ENCODE measurements at regions not wholly inside any gene's neighbourhood (a gene's known extent, or its start where the extent isn't known, plus 50 kb on each side); places are given as distances from the start of the nearest gene placed in this dataset.

DNA sequence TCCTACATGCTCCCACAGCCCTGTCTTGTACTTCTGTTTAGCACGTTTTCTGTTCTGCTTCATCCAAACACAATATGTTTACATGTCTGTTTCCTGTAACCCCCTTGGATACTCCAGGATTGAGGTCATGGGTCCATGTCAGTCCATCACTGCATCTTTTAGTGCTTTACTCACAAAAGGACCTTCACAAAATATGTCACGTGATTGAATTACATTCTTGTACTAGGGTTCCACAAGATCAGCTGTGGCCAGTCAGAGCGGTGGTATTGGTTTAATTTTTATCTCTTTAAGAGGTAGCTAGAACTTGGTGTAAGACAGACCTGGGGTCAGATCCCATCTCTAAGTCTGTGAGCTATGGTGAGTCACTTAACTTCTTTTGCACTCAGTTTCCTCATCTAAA, 201.2 kb upstream of the FAM78B start (continued):
- TF ChIP-seq, protein P1, sequence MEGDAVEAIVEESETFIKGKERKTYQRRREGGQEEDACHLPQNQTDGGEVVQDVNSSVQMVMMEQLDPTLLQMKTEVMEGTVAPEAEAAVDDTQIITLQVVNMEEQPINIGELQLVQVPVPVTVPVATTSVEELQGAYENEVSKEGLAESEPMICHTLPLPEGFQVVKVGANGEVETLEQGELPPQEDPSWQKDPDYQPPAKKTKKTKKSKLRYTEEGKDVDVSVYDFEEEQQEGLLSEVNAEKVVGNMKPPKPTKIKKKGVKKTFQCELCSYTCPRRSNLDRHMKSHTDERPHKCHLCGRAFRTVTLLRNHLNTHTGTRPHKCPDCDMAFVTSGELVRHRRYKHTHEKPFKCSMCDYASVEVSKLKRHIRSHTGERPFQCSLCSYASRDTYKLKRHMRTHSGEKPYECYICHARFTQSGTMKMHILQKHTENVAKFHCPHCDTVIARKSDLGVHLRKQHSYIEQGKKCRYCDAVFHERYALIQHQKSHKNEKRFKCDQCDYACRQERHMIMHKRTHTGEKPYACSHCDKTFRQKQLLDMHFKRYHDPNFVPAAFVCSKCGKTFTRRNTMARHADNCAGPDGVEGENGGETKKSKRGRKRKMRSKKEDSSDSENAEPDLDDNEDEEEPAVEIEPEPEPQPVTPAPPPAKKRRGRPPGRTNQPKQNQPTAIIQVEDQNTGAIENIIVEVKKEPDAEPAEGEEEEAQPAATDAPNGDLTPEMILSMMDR (IDR thresholded peaks at IDR 0.05 in 2 of 3, conservative IDR thresholded peaks at IDR 0.05 in 1 of 3; ENCODE audit: borderline replicate concordance in 1 of 3, insufficient read depth in 1 of 3, low read depth in 2 of 3, low read length in 2 of 3): no peak
- no peak for TF ChIP-seq ZFX (IDR thresholded peaks at IDR 0.05)

DNA sequence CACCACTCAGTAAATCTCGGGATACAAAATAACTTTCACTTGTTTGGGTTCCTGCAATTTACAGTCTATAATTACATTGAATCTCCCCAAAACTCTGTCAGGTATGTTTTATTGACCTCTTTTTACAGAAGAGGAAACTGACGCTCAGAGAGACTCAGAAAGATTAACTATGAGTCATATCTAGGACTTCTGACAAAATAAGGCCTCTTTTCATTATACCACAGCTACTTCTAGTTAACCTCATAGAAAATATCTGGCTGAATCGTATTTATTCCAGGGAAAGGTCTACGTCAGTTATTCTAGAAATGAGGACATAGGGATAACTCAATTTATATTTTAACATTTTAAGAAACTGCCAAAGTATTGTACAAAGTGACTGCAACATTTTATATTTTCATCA, 211.1 kb upstream of the FAM78B start:
- RAD21 ChIA-PET (ENCODE audit: low non-redundant PET in 1 of 2, low total read pairs in 2 of 2, uncharacterized antibody in 2 of 2, unreplicated experiment in 2 of 2): no interaction called here
- no peaks in the 10 kb centered on the region for H3K9me2 ChIP-seq (ENCODE audit: insufficient read depth)
- TF ChIP-seq CBX3 (IDR thresholded peaks at IDR 0.05; ENCODE audit: low read depth) (no peak), FOSL1 (IDR thresholded peaks at IDR 0.05; ENCODE audit: low read depth) (no peak), EZH2 (IDR thresholded peaks at IDR 0.05) (no peak), RAD21 (IDR thresholded peaks at IDR 0.05; ENCODE audit: low read depth) (no peak), TCF7L2 (IDR thresholded peaks at IDR 0.05; ENCODE audit: borderline replicate concordance, extremely low read depth, insufficient read depth, insufficient read length) (no peak), ELF1 (IDR thresholded peaks at IDR 0.05; ENCODE audit: borderline replicate concordance, low read depth) (no peak), EGR1 (IDR thresholded peaks at IDR 0.05; ENCODE audit: low read depth) (no peak), POLR2A (IDR thresholded peaks at IDR 0.05; ENCODE audit: borderline replicate concordance, extremely low read depth, insufficient read depth, insufficient read length) (no peak), ZNF274 (IDR thresholded peaks at IDR 0.05; ENCODE audit: low read depth, low read length) (no peak), EZH2phosphoT487 (IDR thresholded peaks at IDR 0.05; ENCODE audit: borderline replicate concordance) (no peak)
- TF ChIP-seq, protein P2, sequence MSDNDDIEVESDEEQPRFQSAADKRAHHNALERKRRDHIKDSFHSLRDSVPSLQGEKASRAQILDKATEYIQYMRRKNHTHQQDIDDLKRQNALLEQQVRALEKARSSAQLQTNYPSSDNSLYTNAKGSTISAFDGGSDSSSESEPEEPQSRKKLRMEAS (IDR thresholded peaks at IDR 0.05): no peak
- TF ChIP-seq, protein P3, sequence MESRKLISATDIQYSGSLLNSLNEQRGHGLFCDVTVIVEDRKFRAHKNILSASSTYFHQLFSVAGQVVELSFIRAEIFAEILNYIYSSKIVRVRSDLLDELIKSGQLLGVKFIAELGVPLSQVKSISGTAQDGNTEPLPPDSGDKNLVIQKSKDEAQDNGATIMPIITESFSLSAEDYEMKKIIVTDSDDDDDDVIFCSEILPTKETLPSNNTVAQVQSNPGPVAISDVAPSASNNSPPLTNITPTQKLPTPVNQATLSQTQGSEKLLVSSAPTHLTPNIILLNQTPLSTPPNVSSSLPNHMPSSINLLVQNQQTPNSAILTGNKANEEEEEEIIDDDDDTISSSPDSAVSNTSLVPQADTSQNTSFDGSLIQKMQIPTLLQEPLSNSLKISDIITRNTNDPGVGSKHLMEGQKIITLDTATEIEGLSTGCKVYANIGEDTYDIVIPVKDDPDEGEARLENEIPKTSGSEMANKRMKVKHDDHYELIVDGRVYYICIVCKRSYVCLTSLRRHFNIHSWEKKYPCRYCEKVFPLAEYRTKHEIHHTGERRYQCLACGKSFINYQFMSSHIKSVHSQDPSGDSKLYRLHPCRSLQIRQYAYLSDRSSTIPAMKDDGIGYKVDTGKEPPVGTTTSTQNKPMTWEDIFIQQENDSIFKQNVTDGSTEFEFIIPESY (IDR thresholded peaks at IDR 0.05; ENCODE audit: extremely low read depth, insufficient replicate concordance, low read length): no peak
- H3K4me2 ChIP-seq (ENCODE audit: low read length): no peak overlapping the region
- H4K20me1 ChIP-seq (ENCODE audit: insufficient read depth): no peaks in the 10 kb centered on the region; the same call in 1 of the 2 replicates
- H3K9ac ChIP-seq (ENCODE audit: low read length): no peak overlapping the region
- H2AFZ ChIP-seq (ENCODE audit: low read depth, low read length, poor library complexity, severe bottlenecking): no peak overlapping the region
- H3K27ac ChIP-seq (ENCODE audit: low read depth, low read length): no peak overlapping the region
- H3K4me3 ChIP-seq (replicated peaks in 1 of 2; ENCODE audit: low read depth in 1 of 2, low read length in 2 of 2): no peak overlapping the region
- H3K27me3 ChIP-seq (ENCODE audit: insufficient read depth, low read length): peaks cover 15% of the 10 kb centered on the region
- intact Hi-C loops (cut with micrococcal nuclease): no loop called here
- ATAC-seq: no peak
- BruUV-seq (replicated peaks): no TSS peak
- CTCF ChIA-PET: no interaction called here
- no peaks in the 10 kb centered on the region for H3K79me2 ChIP-seq (ENCODE audit: insufficient read depth, low read length)
- POLR2A ChIA-PET: no interaction called here
- no peaks in the 10 kb centered on the region for H3K9me3 ChIP-seq (ENCODE audit: control insufficient read depth in 1 of 2, insufficient read depth in 1 of 2, low read depth in 1 of 2, low read length in 2 of 2)
- no peaks in the 10 kb centered on the region; a peak in 1 of 4 replicates for H3K4me1 ChIP-seq (ENCODE audit: control insufficient read depth in 1 of 2, insufficient read depth in 2 of 2, low read length in 2 of 2)
- no peaks in the 10 kb centered on the region for H3K36me3 ChIP-seq (ENCODE audit: control insufficient read depth in 1 of 2, insufficient read depth in 2 of 2, low read length in 2 of 2)
- no peak for DNase-seq (ENCODE audit: low read depth, low spot score)
